T-helper 1 cell treated with Interleukin-12 subunit alpha and Interleukin-12 subunit beta and Interleukin-4 antibody, amounts not matched to agents 30 μg/mL and 1 μg/mL, for 36 hours (primary cell): ENCODE measurements at regions not wholly inside any gene's neighbourhood (a gene's known extent, or its start where the extent isn't known, plus 50 kb on each side); places are given as distances from the start of the nearest gene placed in this dataset.

Experiments
- H3K27ac Mint-ChIP-seq: one replicate; pipeline ENCODE4 v1.8.0; 2021; ENCODE audit warnings: mild to moderate bottlenecking, mixed read lengths
- H3K27me3 Mint-ChIP-seq: one replicate; pipeline ENCODE4 v1.8.0; 2021; ENCODE audit warnings: low read depth, mixed read lengths
- H3K36me3 Mint-ChIP-seq: one replicate; pipeline ENCODE4 v1.8.0; 2021; ENCODE audit warnings: low read depth, mixed read lengths
- H3K4me1 Mint-ChIP-seq: one replicate; pipeline ENCODE4 v1.8.0; 2021; ENCODE audit warnings: low read depth, mixed read lengths
- H3K4me3 Mint-ChIP-seq: one replicate; pipeline ENCODE4 v1.8.0; 2021; ENCODE audit warnings: mild to moderate bottlenecking, moderate library complexity, mixed read lengths
- H3K9me3 Mint-ChIP-seq: one replicate; pipeline ENCODE4 v1.8.0; 2021; ENCODE audit warnings: mixed read lengths

DNA sequence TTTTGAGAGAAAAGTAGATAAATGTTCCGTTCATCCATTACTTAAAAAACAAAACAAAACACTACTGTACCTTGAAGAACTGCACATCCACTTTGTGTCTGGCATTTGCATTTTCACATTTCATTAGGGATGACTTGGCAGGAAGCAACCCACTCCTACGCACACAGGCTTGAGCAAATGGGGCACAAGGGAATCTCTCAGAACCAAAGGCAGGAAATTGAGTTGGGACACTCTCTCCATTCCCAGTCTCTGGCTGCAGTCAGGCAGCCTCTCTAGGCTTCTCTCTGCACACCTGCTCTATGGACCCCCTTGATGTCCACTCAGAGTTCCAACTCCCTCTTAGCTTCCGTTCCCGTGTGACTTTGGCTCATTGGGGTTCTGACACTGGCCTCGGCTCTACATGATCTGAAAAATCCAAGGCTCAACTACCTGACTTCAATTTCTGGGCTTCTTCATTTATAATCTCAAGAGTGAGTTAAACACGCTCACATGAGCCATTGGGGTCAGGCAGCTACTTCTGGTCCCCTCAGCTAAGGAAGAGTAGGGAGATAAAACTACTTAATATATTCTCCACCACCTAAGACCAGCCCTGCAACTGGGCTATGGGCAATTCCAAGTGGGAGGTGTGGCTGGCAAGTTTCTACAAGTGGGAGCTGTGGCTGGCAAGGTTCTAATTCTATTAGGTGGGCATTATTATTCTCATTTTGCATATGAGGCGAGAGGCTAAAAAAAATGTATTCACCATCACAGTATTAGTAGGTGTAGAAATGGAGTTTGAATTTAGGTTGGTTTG is 251.9 kb downstream of the SOD2 start:
- no peak overlapping the region for H3K4me3 Mint-ChIP-seq
- H3K9me3 Mint-ChIP-seq, result no peaks in the 10 kb centered on the region
- H3K27me3 Mint-ChIP-seq, result peaks cover 10% of the 10 kb centered on the region
- H3K27ac Mint-ChIP-seq, result no peak overlapping the region
- H3K36me3 Mint-ChIP-seq, result no peaks in the 10 kb centered on the region
- H3K4me1 Mint-ChIP-seq, result no peaks in the 10 kb centered on the region

- Mint-ChIP-seq H3K27me3 (peaks cover 10% of the 10 kb centered on the region), H3K9me3 (no peaks in the 10 kb centered on the region), H3K4me3 (no peak overlapping the region), H3K36me3 (no peaks in the 10 kb centered on the region), H3K27ac (no peak overlapping the region), H3K4me1 (no peaks in the 10 kb centered on the region)
Observed at GRCh38 chr6:159440349-159440748, 252.7 kb downstream of the SOD2 start.

GRCh38 chr6:159439651-159440050 is 253.4 kb downstream of the SOD2 start:
- no peaks in the 10 kb centered on the region for H3K36me3 Mint-ChIP-seq
- no peaks in the 10 kb centered on the region for H3K4me1 Mint-ChIP-seq
- peaks cover 10% of the 10 kb centered on the region for H3K27me3 Mint-ChIP-seq
- H3K9me3 Mint-ChIP-seq, result peaks cover 4% of the 10 kb centered on the region
- H3K4me3 Mint-ChIP-seq, result no peak overlapping the region
- no peak overlapping the region for H3K27ac Mint-ChIP-seq

DNA sequence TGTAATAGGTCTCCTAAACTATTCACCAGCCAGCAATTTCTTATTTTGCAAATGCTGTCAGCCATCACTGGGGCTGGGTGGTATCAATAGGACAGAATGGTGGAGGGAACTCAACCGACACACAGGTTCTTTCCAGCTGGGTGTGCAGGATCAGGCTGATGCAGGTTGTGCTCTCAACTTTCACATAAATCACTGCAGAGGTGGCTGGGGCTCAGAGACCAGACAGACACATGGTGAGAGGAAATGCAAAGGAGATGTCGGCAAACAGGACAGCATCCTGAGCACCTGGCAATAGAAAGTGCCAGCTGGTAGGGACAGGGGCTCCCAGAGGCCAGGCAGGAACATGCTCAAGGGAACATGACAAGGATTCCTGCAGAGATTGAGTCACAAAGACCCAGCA is 254.9 kb downstream of the SOD2 start:
- no peak overlapping the region for H3K27ac Mint-ChIP-seq
- H3K27me3 Mint-ChIP-seq, result peaks cover 2% of the 10 kb centered on the region
- no peaks in the 10 kb centered on the region for H3K4me1 Mint-ChIP-seq
- H3K9me3 Mint-ChIP-seq, result peaks cover 11% of the 10 kb centered on the region
- no peak overlapping the region for H3K4me3 Mint-ChIP-seq
- no peaks in the 10 kb centered on the region for H3K36me3 Mint-ChIP-seq

DNA sequence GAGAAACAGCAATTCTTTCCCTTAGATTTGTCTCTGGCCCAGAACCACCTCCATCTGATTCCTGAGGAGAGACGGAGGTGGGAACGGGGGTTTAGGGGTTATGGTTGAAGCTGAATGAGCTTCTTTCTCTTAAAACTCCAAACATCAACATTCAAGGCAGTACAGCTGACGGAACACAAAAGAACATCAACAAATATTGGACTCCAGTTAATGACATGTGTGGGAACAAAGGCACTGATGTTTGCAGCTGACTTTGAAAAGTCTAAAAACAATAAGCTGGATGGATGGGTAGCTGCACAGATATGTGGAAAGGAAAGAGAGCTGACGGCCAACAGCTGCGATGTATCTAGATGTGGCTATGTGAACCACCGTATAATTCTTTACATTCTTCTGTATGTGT is 256.5 kb downstream of the SOD2 start:
- Mint-ChIP-seq H3K4me3 (no peak overlapping the region), H3K27me3 (no peaks in the 10 kb centered on the region), H3K9me3 (peaks cover 15% of the 10 kb centered on the region), H3K36me3 (no peaks in the 10 kb centered on the region), H3K4me1 (no peaks in the 10 kb centered on the region), H3K27ac (no peak overlapping the region)

GRCh38 chr6:159435701-159436100 is 257.3 kb downstream of the SOD2 start:
- H3K27ac Mint-ChIP-seq, result no peak overlapping the region
- no peaks in the 10 kb centered on the region for H3K36me3 Mint-ChIP-seq
- no peaks in the 10 kb centered on the region for H3K27me3 Mint-ChIP-seq
- H3K4me1 Mint-ChIP-seq, result no peaks in the 10 kb centered on the region
- H3K9me3 Mint-ChIP-seq, result peaks cover 15% of the 10 kb centered on the region
- no peak overlapping the region for H3K4me3 Mint-ChIP-seq

- no peak overlapping the region for H3K4me3 Mint-ChIP-seq
- no peak overlapping the region for H3K27ac Mint-ChIP-seq
- H3K27me3 Mint-ChIP-seq, result no peaks in the 10 kb centered on the region
- no peaks in the 10 kb centered on the region for H3K36me3 Mint-ChIP-seq
- H3K4me1 Mint-ChIP-seq, result no peaks in the 10 kb centered on the region
- H3K9me3 Mint-ChIP-seq, result peaks cover 15% of the 10 kb centered on the region
Observed at GRCh38 chr6:159434410-159434809, 258.6 kb downstream of the SOD2 start.

GRCh38 chr6:159433550-159433949 is 259.5 kb downstream of the SOD2 start:
- Mint-ChIP-seq H3K27ac (no peak overlapping the region), H3K4me3 (no peak overlapping the region), H3K27me3 (no peaks in the 10 kb centered on the region), H3K4me1 (no peaks in the 10 kb centered on the region), H3K36me3 (no peaks in the 10 kb centered on the region), H3K9me3 (peaks cover 15% of the 10 kb centered on the region)

DNA sequence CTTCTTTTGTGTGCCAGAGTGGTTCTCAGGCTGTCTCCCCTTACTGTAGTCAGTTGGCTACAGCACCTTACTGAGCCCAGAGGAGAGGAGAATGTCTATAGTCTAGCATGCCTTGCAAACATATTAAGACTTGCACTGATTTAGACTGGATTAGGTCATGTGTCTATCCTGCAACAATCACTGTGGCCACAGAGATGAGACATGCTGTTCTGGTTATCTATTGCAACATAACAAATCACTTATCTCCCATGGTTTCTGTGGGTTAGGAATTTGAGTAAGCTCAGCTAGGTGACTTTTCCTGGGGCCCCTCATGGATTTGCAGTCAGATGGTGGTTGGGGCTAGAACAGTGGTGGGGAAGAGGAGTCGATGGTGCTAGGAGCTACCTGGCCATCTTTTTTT is 261.3 kb downstream of the SOD2 start:
- no peaks in the 10 kb centered on the region for H3K4me1 Mint-ChIP-seq
- H3K4me3 Mint-ChIP-seq, result no peak overlapping the region
- no peaks in the 10 kb centered on the region for H3K27me3 Mint-ChIP-seq
- H3K36me3 Mint-ChIP-seq, result no peaks in the 10 kb centered on the region
- H3K27ac Mint-ChIP-seq, result no peak overlapping the region
- peaks cover 15% of the 10 kb centered on the region for H3K9me3 Mint-ChIP-seq

GRCh38 chr6:159430323-159430722 is 261.1 kb downstream of the FNDC1 start:
- Mint-ChIP-seq H3K27ac (no peak overlapping the region), H3K4me3 (no peak overlapping the region), H3K27me3 (no peaks in the 10 kb centered on the region), H3K36me3 (no peaks in the 10 kb centered on the region), H3K9me3 (peaks cover 15% of the 10 kb centered on the region), H3K4me1 (no peaks in the 10 kb centered on the region)

DNA sequence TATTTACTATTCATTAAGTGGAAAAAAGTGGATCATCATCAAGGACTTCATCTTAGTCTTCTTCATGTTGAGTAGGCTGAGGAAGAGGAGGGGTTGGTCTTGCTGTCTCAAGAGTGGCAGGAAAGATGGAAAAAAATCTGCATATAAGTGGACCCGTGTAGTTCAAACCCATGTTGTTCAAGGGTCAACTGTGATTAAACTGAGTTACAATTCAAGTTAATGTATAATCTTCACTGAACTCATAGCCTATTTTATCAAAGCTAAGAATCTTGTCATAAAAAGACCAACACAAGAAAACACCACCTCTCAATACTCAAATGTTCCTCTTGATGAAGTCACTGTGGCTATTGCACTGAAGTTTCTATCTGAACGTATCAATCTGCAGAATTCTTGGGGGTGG is 260.2 kb downstream of the FNDC1 start:
- Mint-ChIP-seq H3K9me3 (peaks cover 11% of the 10 kb centered on the region), H3K27ac (no peak overlapping the region), H3K36me3 (no peaks in the 10 kb centered on the region), H3K27me3 (no peaks in the 10 kb centered on the region), H3K4me1 (no peaks in the 10 kb centered on the region), H3K4me3 (no peak overlapping the region)

GRCh38 chr6:159427771-159428170 is 258.6 kb downstream of the FNDC1 start:
- Mint-ChIP-seq H3K4me3 (no peak overlapping the region), H3K27me3 (no peaks in the 10 kb centered on the region), H3K9me3 (peaks cover 2% of the 10 kb centered on the region), H3K4me1 (no peaks in the 10 kb centered on the region), H3K27ac (no peak overlapping the region), H3K36me3 (no peaks in the 10 kb centered on the region)

- Mint-ChIP-seq H3K36me3 (no peaks in the 10 kb centered on the region), H3K27ac (no peak overlapping the region), H3K9me3 (no peaks in the 10 kb centered on the region), H3K4me1 (no peaks in the 10 kb centered on the region), H3K4me3 (no peak overlapping the region), H3K27me3 (no peaks in the 10 kb centered on the region)
Observed at GRCh38 chr6:159427335-159427734, 258.1 kb downstream of the FNDC1 start.

DNA sequence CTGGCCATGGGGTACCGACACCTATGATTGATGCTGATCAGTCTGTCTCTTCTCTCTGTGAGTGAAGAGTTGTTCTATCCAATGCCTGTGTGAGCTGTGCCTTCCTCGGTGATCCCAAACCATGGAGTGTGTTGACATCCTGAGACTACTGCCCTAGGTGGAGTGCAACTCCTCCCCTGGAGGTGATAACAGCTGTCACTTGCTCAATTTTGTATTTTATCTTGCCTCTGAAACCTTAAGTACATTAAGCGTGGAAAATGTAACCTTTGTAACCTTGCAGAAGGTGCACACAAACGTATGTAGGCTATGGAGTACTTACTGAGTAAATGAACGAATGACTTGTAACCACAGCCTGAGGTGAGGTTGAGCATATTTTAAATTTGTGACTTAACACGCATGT is 256.2 kb downstream of the FNDC1 start:
- Mint-ChIP-seq H3K9me3 (no peaks in the 10 kb centered on the region), H3K4me1 (no peaks in the 10 kb centered on the region), H3K4me3 (no peak overlapping the region), H3K36me3 (no peaks in the 10 kb centered on the region), H3K27me3 (no peaks in the 10 kb centered on the region), H3K27ac (no peak overlapping the region)

- Mint-ChIP-seq H3K27me3 (no peaks in the 10 kb centered on the region), H3K9me3 (no peaks in the 10 kb centered on the region), H3K4me3 (no peak overlapping the region), H3K36me3 (no peaks in the 10 kb centered on the region), H3K27ac (no peak overlapping the region), H3K4me1 (no peaks in the 10 kb centered on the region)
Observed at GRCh38 chr6:159422041-159422984, 253.1 kb downstream of the FNDC1 start.
